DND-41 (cell line): ENCODE measurements at regions not wholly inside any gene's neighbourhood (a gene's known extent, or its start where the extent isn't known, plus 50 kb on each side); places are given as distances from the start of the nearest gene placed in this dataset.

ENCODE experiments used
- ATAC-seq: fragments of 200-7000 bp; cut with Tn5 transposase; 3 replicates; pipeline ENCODE4 v1.9.1; 2021; ENCODE audit warnings: low read depth; ENCODE audit not compliant: insufficient read depth
- DNase-seq: peaks from one replicate; pipeline ENCODE4 v3.0.0-alpha.2; 2020
- H2AFZ ChIP-seq: 2 replicates; pipeline ENCODE4 v1.6.0; 2012; ENCODE audit warnings: low read depth, low read length
- H3K27ac ChIP-seq: 2 replicates; pipeline ENCODE4 v1.5.1; 2012; ENCODE audit warnings: low read length, inconsistent platforms
- H3K27me3 ChIP-seq: fragments of 200-600 bp; sonication (generic); 2 replicates; pipeline ENCODE4 v1.6.0; 2012; ENCODE audit warnings: low read length, mild to moderate bottlenecking, inconsistent platforms; ENCODE audit not compliant: insufficient read depth, poor library complexity
- H3K36me3 ChIP-seq: 2 replicates; pipeline ENCODE4 v1.5.1; 2012; ENCODE audit warnings: low read length, inconsistent platforms; ENCODE audit not compliant: insufficient read depth
- H3K4me1 ChIP-seq: 2 replicates; pipeline ENCODE4 v1.5.1; 2012; ENCODE audit warnings: mild to moderate bottlenecking, low read length; ENCODE audit not compliant: insufficient read depth
- H3K4me2 ChIP-seq: 2 replicates; pipeline ENCODE4 v1.6.0; 2012; ENCODE audit warnings: mild to moderate bottlenecking, moderate library complexity, low read length, inconsistent platforms; ENCODE audit not compliant: insufficient read depth
- H3K4me3 ChIP-seq, 2 experiments: fragments of 200-600 bp in 1 of 2; shearing (Covaris generic) in 1 of 2; 2 replicates each; pipeline ENCODE4 v1.5.1; 2012 to 2016; ENCODE audit warnings: inconsistent platforms in 2 of 2, low read length in 2 of 2, mild to moderate bottlenecking in 2 of 2, low read depth in 1 of 2, moderate library complexity in 1 of 2
- H3K79me2 ChIP-seq: 2 replicates; pipeline ENCODE4 v1.6.0; 2012; ENCODE audit warnings: low read length, inconsistent platforms; ENCODE audit not compliant: insufficient read depth
- H3K9ac ChIP-seq: 2 replicates; pipeline ENCODE4 v1.6.0; 2012; ENCODE audit warnings: low read depth, mild to moderate bottlenecking, inconsistent platforms, low read length, moderate library complexity
- H3K9me3 ChIP-seq: 2 replicates; pipeline ENCODE4 v1.5.1; 2012; ENCODE audit warnings: low read length, moderate library complexity, mild to moderate bottlenecking, inconsistent platforms; ENCODE audit not compliant: insufficient read depth, severe bottlenecking
- H4K20me1 ChIP-seq: 2 replicates; pipeline ENCODE4 v1.6.0; 2012; ENCODE audit warnings: low read length; ENCODE audit not compliant: insufficient read depth
- CTCF ChIP-seq: IDR thresholded peaks from 2 replicates; pipeline ENCODE4 v1.5.1; 2012; ENCODE audit warnings: borderline replicate concordance, low read length, moderate library complexity, mild to moderate bottlenecking; ENCODE audit not compliant: poor library complexity, severe bottlenecking; ENCODE audit errors: extremely low read depth
- EZH2 ChIP-seq: IDR thresholded peaks from 3 replicates; pipeline ENCODE4 v1.6.1; 2012; ENCODE audit warnings: borderline replicate concordance, low read depth, mild to moderate bottlenecking, moderate library complexity, low read length, inconsistent platforms; ENCODE audit not compliant: severe bottlenecking

GRCh38 chr2:51953931-51954330 is 922.0 kb upstream of the NRXN1 start:
- H3K9ac ChIP-seq, result no peak overlapping the region
- ATAC-seq (no peak), DNase-seq (no peak)
- H3K79me2 ChIP-seq, result no peaks in the 10 kb centered on the region
- H3K9me3 ChIP-seq, result peaks cover 8% of the 10 kb centered on the region
- no peak overlapping the region for H3K4me3 ChIP-seq
- no peak overlapping the region for H3K4me2 ChIP-seq
- H3K36me3 ChIP-seq, result no peaks in the 10 kb centered on the region
- H3K27ac ChIP-seq, result no peak overlapping the region
- no peak overlapping the region for H2AFZ ChIP-seq
- no peak for TF ChIP-seq CTCF
- no peak for TF ChIP-seq EZH2
- H4K20me1 ChIP-seq, result no peaks in the 10 kb centered on the region
- H3K27me3 ChIP-seq, result no peaks in the 10 kb centered on the region
- H3K4me1 ChIP-seq, result no peaks in the 10 kb centered on the region

- H3K79me2 ChIP-seq, result no peaks in the 10 kb centered on the region
- no peaks in the 10 kb centered on the region for H3K4me1 ChIP-seq
- no peak overlapping the region for H3K4me3 ChIP-seq
- TF ChIP-seq CTCF (no peak), EZH2 (no peak)
- no peaks in the 10 kb centered on the region for H3K27me3 ChIP-seq
- H2AFZ ChIP-seq, result no peak overlapping the region
- H3K27ac ChIP-seq, result no peak overlapping the region
- ATAC-seq (no peak), DNase-seq (no peak)
- H3K9me3 ChIP-seq, result no peaks in the 10 kb centered on the region
- H3K4me2 ChIP-seq, result no peak overlapping the region
- H3K36me3 ChIP-seq, result no peaks in the 10 kb centered on the region
- H4K20me1 ChIP-seq, result no peaks in the 10 kb centered on the region
- no peak overlapping the region for H3K9ac ChIP-seq
These were observed 889.1 kb upstream of the NRXN1 start for GRCh38 chr2:51921076-51921475.

DNA sequence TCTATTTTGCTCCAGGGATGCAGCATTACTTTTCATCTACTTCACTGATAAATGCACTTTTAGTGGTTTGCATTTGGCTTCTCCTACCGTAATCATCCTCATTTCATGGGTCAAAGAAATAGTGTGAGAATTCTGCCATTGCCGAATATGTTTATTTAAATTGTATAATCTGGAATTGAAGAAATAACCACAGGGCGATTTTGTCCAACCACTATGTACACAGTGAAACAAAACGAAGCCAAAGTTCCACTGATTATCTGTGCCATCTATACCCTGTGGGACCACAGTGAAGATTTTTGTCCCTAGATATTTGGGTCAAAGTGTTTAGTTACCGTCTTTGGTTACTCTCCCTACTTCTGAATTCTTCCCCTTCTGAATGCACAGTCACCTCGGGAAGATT is 888.6 kb upstream of the NRXN1 start:
- H3K79me2 ChIP-seq, result no peaks in the 10 kb centered on the region
- H3K27ac ChIP-seq, result no peak overlapping the region
- ATAC-seq, result no peak
- no peak overlapping the region for H3K4me2 ChIP-seq
- no peak overlapping the region for H2AFZ ChIP-seq
- H3K4me1 ChIP-seq, result no peaks in the 10 kb centered on the region
- no peaks in the 10 kb centered on the region for H3K36me3 ChIP-seq
- H4K20me1 ChIP-seq, result no peaks in the 10 kb centered on the region
- DNase-seq, result no peak
- no peak for TF ChIP-seq CTCF
- no peak for TF ChIP-seq EZH2
- no peak overlapping the region for H3K4me3 ChIP-seq
- H3K9ac ChIP-seq, result no peak overlapping the region
- H3K27me3 ChIP-seq, result no peaks in the 10 kb centered on the region
- no peaks in the 10 kb centered on the region for H3K9me3 ChIP-seq

DNA sequence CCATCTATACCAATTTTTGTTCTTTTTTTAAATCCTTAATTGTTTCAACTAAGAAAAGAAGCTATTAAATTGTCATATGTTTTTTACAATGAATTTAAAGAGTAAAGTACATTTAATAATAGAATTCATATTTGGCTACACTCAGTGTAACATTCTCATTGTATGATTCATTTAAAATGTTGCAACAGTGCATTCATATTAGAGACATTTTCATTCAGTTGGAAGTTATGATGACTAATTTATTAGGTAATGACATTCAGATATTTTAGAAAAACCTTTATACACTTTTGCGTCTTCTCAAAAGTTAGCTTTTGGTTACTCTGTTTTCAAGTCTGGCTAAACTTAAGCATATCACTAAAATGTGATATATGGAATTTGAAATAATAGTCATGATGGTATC is 887.5 kb upstream of the NRXN1 start:
- no peak for ATAC-seq
- Histone ChIP-seq H3K9ac (no peak overlapping the region), H4K20me1 (no peaks in the 10 kb centered on the region), H3K27me3 (no peaks in the 10 kb centered on the region), H2AFZ (no peak overlapping the region), H3K79me2 (no peaks in the 10 kb centered on the region), H3K4me3 (no peak overlapping the region), H3K4me1 (no peaks in the 10 kb centered on the region), H3K27ac (no peak overlapping the region), H3K36me3 (no peaks in the 10 kb centered on the region), H3K4me2 (no peak overlapping the region), H3K9me3 (no peaks in the 10 kb centered on the region)
- no peak for DNase-seq
- no peak for TF ChIP-seq EZH2
- TF ChIP-seq CTCF, result no peak
